Stomach (tissue), 8 donors: ENCODE measurements at regions not wholly inside any gene's neighbourhood (a gene's known extent, or its start where the extent isn't known, plus 50 kb on each side); places are given as distances from the start of the nearest gene placed in this dataset.

Experiments used
- DNase-seq, 2 donors: peaks; one replicate each; pipeline versions ENCODE4 v3.0.0 to v3.0.0-alpha.2; 2013 to 2019
- H3K27ac ChIP-seq, 5 donors: fragments of 200-600 bp in 4 of 5; sonication (generic) in 4 of 5; one replicate each; pipeline ENCODE4 v1.5.1; 2013 to 2019; ENCODE audit warnings: mild to moderate bottlenecking in 1 of 5, moderate library complexity in 1 of 5
- H3K27me3 ChIP-seq, 3 donors: fragments of 200-600 bp; sonication (generic); one replicate each; pipeline ENCODE4 v1.5.1; 2017 to 2019; ENCODE audit warnings: mixed run types in 1 of 3
- H3K36me3 ChIP-seq, 4 donors: fragments of 200-600 bp; sonication (generic); 1 replicate in 3 of 4; 2 replicates in 1 of 4; pipeline ENCODE4 v1.5.1; 2016 to 2019
- H3K4me1 ChIP-seq, 4 donors: fragments of 200-600 bp; sonication (generic); one replicate each; pipeline ENCODE4 v1.5.1; 2016 to 2019
- H3K4me3 ChIP-seq, 4 donors: fragments of 200-600 bp; sonication (generic) in 3 of 4; one replicate each; pipeline ENCODE4 v1.5.1; 2016 to 2019; ENCODE audit warnings: mild to moderate bottlenecking in 1 of 4
- H3K9me3 ChIP-seq, 4 donors: fragments of 200-600 bp; sonication (generic); one replicate each; pipeline ENCODE4 v1.5.1; 2016 to 2019
- CTCF ChIP-seq, 7 experiments: fragments of 450-650 bp in 4 of 7; fragments of 200-600 bp in 3 of 7; sonication (generic) in 3 of 7; IDR thresholded peaks; one replicate each; pipeline ENCODE4 v1.5.1; 2016 to 2019; ENCODE audit warnings: antibody characterized with exemption in 7 of 7, control low read depth in 2 of 7, mild to moderate bottlenecking in 1 of 7
- EP300 ChIP-seq: sonication (generic); formaldehyde crosslinking; IDR thresholded peaks from one replicate; pipeline ENCODE4 v1.6.1; 2017; ENCODE audit warnings: antibody characterized with exemption
- POLR2A ChIP-seq, 4 donors: fragments of 450-650 bp; IDR thresholded peaks; one replicate each; pipeline ENCODE4 v1.6.1; 2016; ENCODE audit warnings: antibody characterized with exemption in 4 of 4, control low read depth in 2 of 4, mild to moderate bottlenecking in 1 of 4, moderate library complexity in 1 of 4
- POLR2AphosphoS5 ChIP-seq, 3 donors: sonication (generic); formaldehyde crosslinking; IDR thresholded peaks; one replicate each; pipeline ENCODE4 v1.6.1; 2016; ENCODE audit warnings: antibody characterized with exemption in 3 of 3
- WGBS, 5 donors: extraction: QIAGEN DNeasy Blood & Tissue Kit in 3 of 5; methylation state at CpG; one replicate each; pipeline versions ENCODE4 v1.1.5 to v1.1.7; 2013 to 2018; 5-methylcytosine and 5-hydroxymethylcytosine counted together
- intact Hi-C: fragments of 100-400 bp; cut with DNase I; formaldehyde crosslinking; loops from one replicate; pipeline ENCODE4 v1.15.1; 2023; ENCODE audit warnings: low total_unique reads
- donor health status: healthy with polysubstance abuse.
- donor health status: Bipolar disorder and iron deficiency.
- donor health status: healthy.

- peaks cover 0 to 5% (median 0%) of the 10 kb centered on the region in 4 donors for H3K9me3 ChIP-seq
- H3K27ac ChIP-seq, result no peak overlapping the region
- no peaks in the 10 kb centered on the region for H3K4me1 ChIP-seq
- no peaks in the 10 kb centered on the region for H3K27me3 ChIP-seq
- H3K36me3 ChIP-seq, result no peaks in the 10 kb centered on the region
- 70 to 75% (median 73%) methylated on average over 5 of the region's 5 CpGs for WGBS, 5 donors
- intact Hi-C loops, result no loop called here
- DNase-seq, result no peak
- H3K4me3 ChIP-seq, result no peak overlapping the region
- TF ChIP-seq CTCF (IDR thresholded peaks at IDR 0.05) (no peak), POLR2A (IDR thresholded peaks at IDR 0.05) (no peak), EP300 (no peak), POLR2AphosphoS5 (IDR thresholded peaks at IDR 0.05) (no peak)
Observed at GRCh38 chr2:153391131-153391530, 87.4 kb downstream of the RPRM start.

DNA sequence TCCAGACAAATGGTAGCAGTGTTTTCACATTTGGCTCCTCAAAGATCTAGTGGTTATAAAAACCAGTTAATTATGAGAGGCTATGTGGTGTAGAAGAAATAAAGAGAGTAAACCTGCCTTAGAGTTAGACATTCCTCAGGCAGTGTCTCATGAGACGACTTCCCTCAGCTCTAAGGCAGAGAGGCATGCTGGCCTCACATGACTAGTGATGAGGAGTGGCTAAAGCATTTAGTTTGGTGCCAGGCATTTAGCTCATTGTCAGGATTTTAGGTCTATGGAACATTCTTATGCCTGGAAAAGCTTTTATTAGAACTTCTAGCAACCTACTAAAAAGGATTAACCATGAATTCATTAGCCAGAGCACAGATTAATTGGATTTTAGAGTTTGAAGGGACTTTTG lies 90.3 kb downstream of the RPRM start:
- peaks cover 0 to 16% (median 0%) of the 10 kb centered on the region in 4 donors for H3K9me3 ChIP-seq
- no peaks in the 10 kb centered on the region for H3K4me1 ChIP-seq
- 26 to 42% (median 32%) methylated on average over 1 of the region's 1 CpG for WGBS, 5 donors
- TF ChIP-seq CTCF (IDR thresholded peaks at IDR 0.05) (no peak), EP300 (no peak), POLR2AphosphoS5 (IDR thresholded peaks at IDR 0.05) (no peak), POLR2A (IDR thresholded peaks at IDR 0.05) (no peak)
- no peaks in the 10 kb centered on the region for H3K36me3 ChIP-seq
- intact Hi-C loops, result no loop called here
- no peaks in the 10 kb centered on the region for H3K27me3 ChIP-seq
- H3K27ac ChIP-seq, result no peak overlapping the region
- DNase-seq, result no peak
- H3K4me3 ChIP-seq, result no peak overlapping the region

DNA sequence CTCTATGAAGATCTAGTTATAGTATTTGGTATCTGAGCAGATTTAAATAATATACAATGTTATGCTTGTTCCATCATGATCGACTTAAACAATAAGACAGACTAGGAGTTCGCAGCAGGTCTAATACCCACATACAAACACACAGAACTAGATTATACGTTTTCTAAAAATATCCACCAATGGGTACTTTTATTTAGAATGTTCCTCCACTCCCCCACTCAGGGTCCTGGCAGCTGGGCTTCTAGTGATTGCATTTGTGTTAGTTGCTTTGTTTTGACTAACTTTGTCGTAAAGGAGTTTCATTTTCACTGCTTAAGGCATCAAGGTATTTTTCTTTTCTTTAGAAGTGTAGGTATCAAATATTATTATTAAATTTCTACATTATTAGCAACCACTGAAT lies 91.4 kb downstream of the RPRM start:
- intact Hi-C loops, result no loop called here
- H3K4me1 ChIP-seq, result no peaks in the 10 kb centered on the region
- no peak for TF ChIP-seq CTCF (IDR thresholded peaks at IDR 0.05)
- TF ChIP-seq POLR2A (IDR thresholded peaks at IDR 0.05), result no peak
- no peak for DNase-seq
- 67 to 77% (median 71%) methylated on average over 4 of the region's 4 CpGs for WGBS, 5 donors
- H3K4me3 ChIP-seq, result no peak overlapping the region
- no peaks in the 10 kb centered on the region for H3K36me3 ChIP-seq
- peaks cover 0 to 11% (median 0%) of the 10 kb centered on the region in 4 donors for H3K9me3 ChIP-seq
- H3K27ac ChIP-seq, result no peak overlapping the region
- no peaks in the 10 kb centered on the region for H3K27me3 ChIP-seq

DNA sequence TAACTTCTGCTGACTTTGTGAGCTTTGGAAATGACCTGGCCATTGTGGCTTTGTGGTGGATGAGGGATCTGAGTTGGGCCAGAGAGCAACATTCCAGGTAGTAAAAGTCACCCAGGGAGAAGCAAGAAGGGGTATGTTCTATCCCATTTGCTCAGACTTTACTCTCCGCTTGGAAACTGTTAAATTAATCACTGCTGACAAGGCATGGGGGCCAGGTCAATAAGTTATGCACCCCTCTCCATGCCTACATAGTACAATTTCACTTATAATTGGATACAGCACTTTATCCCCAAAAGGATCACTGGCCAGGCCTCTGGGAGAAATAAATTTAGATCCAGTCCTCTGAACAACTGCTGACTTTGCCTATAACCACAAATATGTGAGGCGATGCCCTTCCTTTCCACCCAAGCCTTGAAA lies 92.1 kb downstream of the RPRM start:
- intact Hi-C loops, result no loop called here
- Histone ChIP-seq H3K36me3 (no peaks in the 10 kb centered on the region), H3K4me3 (no peak overlapping the region), H3K27ac (no peak overlapping the region), H3K4me1 (no peaks in the 10 kb centered on the region), H3K9me3 (peaks cover 0 to 11% (median 0%) of the 10 kb centered on the region in 4 donors), H3K27me3 (no peaks in the 10 kb centered on the region)
- DNase-seq, result no peak
- WGBS, 5 donors, result 67 to 86% (median 76%) methylated on average over 2 of the region's 2 CpGs
- no peak for TF ChIP-seq POLR2A (IDR thresholded peaks at IDR 0.05)
- TF ChIP-seq POLR2AphosphoS5 (IDR thresholded peaks at IDR 0.05), result no peak
- no peak for TF ChIP-seq CTCF (IDR thresholded peaks at IDR 0.05)
- TF ChIP-seq EP300, result no peak
